Immature natural killer cell (primary cell): ENCODE measurements at regions not wholly inside any gene's neighbourhood (a gene's known extent, or its start where the extent isn't known, plus 50 kb on each side); places are given as distances from the start of the nearest gene placed in this dataset.
"Not testable (repeated sequence)": the region's sequence is repeated elsewhere in the genome, so short reads cannot be mapped to it uniquely, and the experiment has no call there.

Experiments used
- DNase-seq, 3 donors: peaks; one replicate each; pipeline ENCODE4 v3.0.0; 2022; ENCODE audit warnings: mixed read lengths in 1 of 3
- H3K27ac Mint-ChIP-seq, 6 donors: one replicate each; pipeline ENCODE4 v1.8.0; 2020; ENCODE audit warnings: mixed read lengths in 6 of 6, mild to moderate bottlenecking in 5 of 6, inconsistent platforms in 4 of 6, moderate library complexity in 3 of 6
- H3K27me3 Mint-ChIP-seq, 3 donors: one replicate each; pipeline ENCODE4 v1.8.0; 2020 to 2021; ENCODE audit warnings: low read depth in 3 of 3, mild to moderate bottlenecking in 3 of 3, mixed read lengths in 3 of 3, moderate library complexity in 3 of 3, inconsistent platforms in 1 of 3
- H3K36me3 Mint-ChIP-seq, 3 donors: one replicate each; pipeline ENCODE4 v1.8.0; 2020; ENCODE audit warnings: mixed read lengths in 3 of 3, inconsistent platforms in 2 of 3, mild to moderate bottlenecking in 2 of 3
- H3K4me1 Mint-ChIP-seq, 2 donors: one replicate each; pipeline ENCODE4 v1.8.0; 2020; ENCODE audit warnings: inconsistent platforms in 2 of 2, mild to moderate bottlenecking in 2 of 2, mixed read lengths in 2 of 2, moderate library complexity in 1 of 2
- H3K4me3 Mint-ChIP-seq, 5 donors: one replicate each; pipeline ENCODE4 v1.8.0; 2020; ENCODE audit warnings: mild to moderate bottlenecking in 5 of 5, mixed read lengths in 5 of 5, inconsistent platforms in 3 of 5, moderate library complexity in 3 of 5
- H3K9me3 Mint-ChIP-seq, 6 donors: one replicate each; pipeline ENCODE4 v1.8.0; 2020; ENCODE audit warnings: mild to moderate bottlenecking in 6 of 6, mixed read lengths in 6 of 6, inconsistent platforms in 4 of 6, moderate library complexity in 3 of 6

- Mint-ChIP-seq H3K9me3 (peaks cover 0 to 8% (median 3%) of the 10 kb centered on the region in 6 donors), H3K27me3 (peaks cover 0 to 5% (median 4%) of the 10 kb centered on the region in 3 donors), H3K4me3 (no peak overlapping the region), H3K36me3 (no peaks in the 10 kb centered on the region), H3K27ac (no peak overlapping the region), H3K4me1 (no peaks in the 10 kb centered on the region)
- DNase-seq: no peak
These were observed 362.8 kb upstream of the FOXK1 start for GRCh38 chr7:4319280-4319679.

GRCh38 chr7:4325732-4326131, 356.4 kb upstream of the FOXK1 start:
- H3K36me3 Mint-ChIP-seq: no peaks in the 10 kb centered on the region
- no peaks in the 10 kb centered on the region for H3K27me3 Mint-ChIP-seq
- H3K4me1 Mint-ChIP-seq: no peaks in the 10 kb centered on the region
- DNase-seq: no peak
- H3K9me3 Mint-ChIP-seq: peaks cover 0 to 6% (median 2%) of the 10 kb centered on the region in 6 donors
- H3K4me3 Mint-ChIP-seq: no peak overlapping the region
- H3K27ac Mint-ChIP-seq: no peak overlapping the region

GRCh38 chr7:4331711-4332110, 350.4 kb upstream of the FOXK1 start:
- DNase-seq: no peak
- no peak overlapping the region for H3K27ac Mint-ChIP-seq
- H3K4me1 Mint-ChIP-seq: no peaks in the 10 kb centered on the region
- peaks cover 0 to 3% (median 0%) of the 10 kb centered on the region in 6 donors for H3K9me3 Mint-ChIP-seq
- no peak overlapping the region for H3K4me3 Mint-ChIP-seq
- H3K27me3 Mint-ChIP-seq: peaks cover 0 to 2% (median 1%) of the 10 kb centered on the region in 3 donors
- H3K36me3 Mint-ChIP-seq: no peaks in the 10 kb centered on the region

GRCh38 chr7:4338556-4338955, 343.5 kb upstream of the FOXK1 start:
- Mint-ChIP-seq H3K36me3 (no peaks in the 10 kb centered on the region), H3K4me3 (no peak overlapping the region), H3K4me1 (no peaks in the 10 kb centered on the region), H3K9me3 (peaks cover 0 to 2% (median 0%) of the 10 kb centered on the region in 6 donors), H3K27me3 (peaks cover 0 to 2% (median 2%) of the 10 kb centered on the region in 3 donors), H3K27ac (no peak overlapping the region)
- no peak for DNase-seq

- no peaks in the 10 kb centered on the region for H3K36me3 Mint-ChIP-seq
- H3K27me3 Mint-ChIP-seq: peaks cover 2 to 5% (median 2%) of the 10 kb centered on the region in 3 donors
- no peak overlapping the region for H3K4me3 Mint-ChIP-seq
- no peak for DNase-seq
- H3K9me3 Mint-ChIP-seq: peaks cover 0 to 5% (median 3%) of the 10 kb centered on the region in 6 donors
- H3K27ac Mint-ChIP-seq: no peak overlapping the region
- H3K4me1 Mint-ChIP-seq: no peaks in the 10 kb centered on the region
These were observed 338.5 kb upstream of the FOXK1 start for GRCh38 chr7:4343272-4344247.

GRCh38 chr7:4345004-4345403, 337.1 kb upstream of the FOXK1 start:
- no peaks in the 10 kb centered on the region for H3K4me1 Mint-ChIP-seq
- H3K27me3 Mint-ChIP-seq: peaks cover 0 to 5% (median 3%) of the 10 kb centered on the region in 3 donors
- DNase-seq: no peak
- H3K9me3 Mint-ChIP-seq: peaks cover 0 to 5% (median 3%) of the 10 kb centered on the region in 6 donors
- no peak overlapping the region for H3K4me3 Mint-ChIP-seq
- H3K36me3 Mint-ChIP-seq: no peaks in the 10 kb centered on the region
- H3K27ac Mint-ChIP-seq: no peak overlapping the region

- Mint-ChIP-seq H3K4me1 (no peaks in the 10 kb centered on the region), H3K9me3 (peaks cover 0 to 6% (median 0%) of the 10 kb centered on the region in 6 donors), H3K36me3 (no peaks in the 10 kb centered on the region), H3K27me3 (peaks cover 2 to 8% (median 4%) of the 10 kb centered on the region in 3 donors), H3K4me3 (no peak overlapping the region), H3K27ac (no peak overlapping the region)
- DNase-seq: no peak
These were observed 330.0 kb upstream of the FOXK1 start for GRCh38 chr7:4352069-4352468.

- DNase-seq: no peak
- H3K4me3 Mint-ChIP-seq: no peak overlapping the region
- H3K4me1 Mint-ChIP-seq: no peaks in the 10 kb centered on the region
- peaks cover 0 to 4% (median 0%) of the 10 kb centered on the region in 3 donors for H3K36me3 Mint-ChIP-seq
- peaks cover 0 to 2% (median 0%) of the 10 kb centered on the region in 6 donors for H3K9me3 Mint-ChIP-seq
- peaks cover 0 to 12% (median 5%) of the 10 kb centered on the region in 3 donors for H3K27me3 Mint-ChIP-seq
- H3K27ac Mint-ChIP-seq: no peak overlapping the region
These were observed 320.3 kb upstream of the FOXK1 start for GRCh38 chr7:4361774-4362173.

- no peaks in the 10 kb centered on the region for H3K4me1 Mint-ChIP-seq
- H3K27ac Mint-ChIP-seq: no peak overlapping the region
- peaks cover 0 to 6% (median 4%) of the 10 kb centered on the region in 3 donors for H3K27me3 Mint-ChIP-seq
- no peak overlapping the region for H3K4me3 Mint-ChIP-seq
- DNase-seq: no peak
- no peaks in the 10 kb centered on the region for H3K36me3 Mint-ChIP-seq
- H3K9me3 Mint-ChIP-seq: peaks cover 0 to 5% (median under 1%) of the 10 kb centered on the region in 6 donors
These were observed 298.5 kb upstream of the FOXK1 start for GRCh38 chr7:4383584-4383983.

- no peaks in the 10 kb centered on the region for H3K36me3 Mint-ChIP-seq
These were observed 295.9 kb upstream of the FOXK1 start for GRCh38 chr7:4386190-4386589.

GRCh38 chr7:4391103-4391502, 291.0 kb upstream of the FOXK1 start:
- H3K4me1 Mint-ChIP-seq, H3K4me3 Mint-ChIP-seq, H3K27ac Mint-ChIP-seq, H3K36me3 Mint-ChIP-seq, H3K9me3 Mint-ChIP-seq, DNase-seq: not testable (repeated sequence)
- H3K27me3 Mint-ChIP-seq: peaks cover 1 to 11% (median 4%) of the 10 kb centered on the region in 3 donors

More at GRCh38 chr7:4386190-4386589, 295.9 kb upstream of the FOXK1 start:
- no peak for DNase-seq
- Mint-ChIP-seq H3K9me3 (peaks cover 0 to 10% (median under 1%) of the 10 kb centered on the region in 6 donors), H3K4me3 (no peak overlapping the region), H3K27ac (no peak overlapping the region), H3K4me1 (no peaks in the 10 kb centered on the region), H3K27me3 (peaks cover 2 to 5% (median 4%) of the 10 kb centered on the region in 3 donors)

- no peak for DNase-seq
- Mint-ChIP-seq H3K27me3 (peaks cover 1 to 11% (median 4%) of the 10 kb centered on the region in 3 donors), H3K4me3 (no peak overlapping the region), H3K27ac (no peak overlapping the region), H3K4me1 (no peaks in the 10 kb centered on the region), H3K9me3 (peaks cover 0 to 5% (median under 1%) of the 10 kb centered on the region in 6 donors), H3K36me3 (no peaks in the 10 kb centered on the region)
These were observed 287.4 kb upstream of the FOXK1 start for GRCh38 chr7:4394736-4395135.

GRCh38 chr7:4399121-4399520, 283.0 kb upstream of the FOXK1 start:
- H3K4me1 Mint-ChIP-seq: no peaks in the 10 kb centered on the region
- H3K4me3 Mint-ChIP-seq: no peak overlapping the region
- H3K36me3 Mint-ChIP-seq: no peaks in the 10 kb centered on the region
- no peak for DNase-seq
- H3K27me3 Mint-ChIP-seq: peaks cover under 1 to 2% (median 1%) of the 10 kb centered on the region in 3 donors
- peaks cover 0 to 2% (median 0%) of the 10 kb centered on the region in 6 donors for H3K9me3 Mint-ChIP-seq
- H3K27ac Mint-ChIP-seq: no peak overlapping the region

GRCh38 chr7:4399596-4399995, 282.5 kb upstream of the FOXK1 start:
- Mint-ChIP-seq H3K9me3 (peaks cover 0 to 2% (median 0%) of the 10 kb centered on the region in 6 donors), H3K4me3 (no peak overlapping the region), H3K27ac (no peak overlapping the region), H3K36me3 (no peaks in the 10 kb centered on the region), H3K4me1 (no peaks in the 10 kb centered on the region), H3K27me3 (peaks cover 0 to under 1% (median 0%) of the 10 kb centered on the region in 3 donors)
- no peak for DNase-seq
